IPS-18a (cell line): ENCODE measurements at regions not wholly inside any gene's neighbourhood (a gene's known extent, or its start where the extent isn't known, plus 50 kb on each side); places are given as distances from the start of the nearest gene placed in this dataset.

ENCODE experiments used
- H3K27ac ChIP-seq: one replicate; pipeline ENCODE4 v1.5.1; 2013; ENCODE audit warnings: low read length
- H3K27me3 ChIP-seq: one replicate; pipeline ENCODE4 v1.6.1; 2013; ENCODE audit warnings: mild to moderate bottlenecking, low read length; ENCODE audit not compliant: control insufficient read depth, insufficient read depth
- H3K36me3 ChIP-seq: one replicate; pipeline ENCODE4 v1.6.1; 2013; ENCODE audit warnings: low read depth, low read length; ENCODE audit not compliant: control insufficient read depth
- H3K4me1 ChIP-seq: one replicate; pipeline ENCODE4 v1.6.1; 2013; ENCODE audit warnings: low read depth, low read length; ENCODE audit not compliant: control insufficient read depth
- H3K4me3 ChIP-seq: one replicate; pipeline ENCODE4 v1.5.1; 2013; ENCODE audit warnings: low read length
- H3K9ac ChIP-seq: one replicate; pipeline ENCODE4 v1.6.1; 2013; ENCODE audit warnings: mild to moderate bottlenecking, low read length, moderate library complexity
- H3K9me3 ChIP-seq: one replicate; pipeline ENCODE4 v1.6.1; 2013; ENCODE audit warnings: low read depth, low read length; ENCODE audit not compliant: control insufficient read depth

DNA sequence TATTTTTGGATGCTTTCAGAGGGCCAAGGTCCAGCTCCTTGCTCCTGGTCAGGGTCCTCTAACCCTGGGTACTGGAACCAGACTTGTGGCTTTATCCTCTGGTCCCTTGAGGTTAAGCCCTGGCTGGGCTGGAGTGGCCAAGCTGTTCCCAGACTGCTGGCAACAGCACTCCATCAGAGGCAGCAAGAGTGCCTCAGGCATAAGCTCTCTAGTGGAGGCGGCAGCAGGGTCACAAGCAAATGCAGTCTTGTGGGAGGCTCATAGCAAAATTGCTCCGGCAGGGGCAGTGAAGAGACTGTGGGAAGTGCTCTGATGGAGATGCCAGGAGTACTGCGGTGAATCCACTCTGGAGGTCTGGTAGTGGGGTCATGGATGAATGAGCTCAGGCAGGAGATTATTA, 128.9 kb upstream of the OTOS start:
- Histone ChIP-seq H3K27me3 (no peaks in the 10 kb centered on the region), H3K27ac (no peak overlapping the region), H3K36me3 (no peaks in the 10 kb centered on the region), H3K9me3 (peaks cover 12% of the 10 kb centered on the region), H3K4me1 (no peaks in the 10 kb centered on the region), H3K4me3 (no peak overlapping the region), H3K9ac (no peak overlapping the region)

- Histone ChIP-seq H3K4me1 (no peaks in the 10 kb centered on the region), H3K36me3 (no peaks in the 10 kb centered on the region), H3K9me3 (peaks cover 12% of the 10 kb centered on the region), H3K4me3 (no peak overlapping the region), H3K27me3 (no peaks in the 10 kb centered on the region), H3K27ac (no peak overlapping the region), H3K9ac (no peak overlapping the region)
These were observed 129.4 kb upstream of the OTOS start for GRCh38 chr2:240269886-240270285.

DNA sequence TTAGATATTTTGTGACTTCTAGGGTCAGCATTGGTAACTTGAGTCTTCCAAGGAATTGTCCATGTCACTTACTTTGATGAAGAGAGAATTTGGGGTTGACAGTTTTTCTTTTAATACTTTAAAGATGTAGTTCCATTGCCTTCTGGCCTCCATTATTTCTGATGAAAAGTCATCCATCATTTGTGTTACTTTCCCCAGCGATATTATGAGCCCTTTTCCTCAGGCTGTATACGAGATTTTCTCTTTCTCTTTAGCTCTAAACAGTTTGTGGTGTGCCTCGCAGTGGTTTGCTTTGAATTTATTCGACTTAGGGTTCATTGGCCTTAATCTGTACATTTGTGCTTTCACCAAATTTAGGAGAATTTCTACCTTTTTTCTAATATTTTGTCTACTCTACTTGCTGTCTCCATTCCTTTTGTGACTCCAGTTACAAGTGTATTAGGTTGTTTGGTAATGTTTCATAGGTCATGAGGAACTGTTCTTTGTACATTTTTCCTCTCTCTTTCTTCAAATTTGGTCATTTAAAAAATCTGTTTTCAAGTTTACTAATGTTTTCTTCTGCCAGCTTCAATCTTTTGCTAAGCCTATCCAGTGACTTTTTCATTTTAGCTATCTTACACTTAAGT, 131.4 kb upstream of the OTOS start:
- H3K9ac ChIP-seq, result no peak overlapping the region
- no peaks in the 10 kb centered on the region for H3K36me3 ChIP-seq
- no peak overlapping the region for H3K27ac ChIP-seq
- peaks cover 4% of the 10 kb centered on the region for H3K27me3 ChIP-seq
- H3K4me1 ChIP-seq, result no peaks in the 10 kb centered on the region
- peaks cover 12% of the 10 kb centered on the region for H3K9me3 ChIP-seq
- no peak overlapping the region for H3K4me3 ChIP-seq

DNA sequence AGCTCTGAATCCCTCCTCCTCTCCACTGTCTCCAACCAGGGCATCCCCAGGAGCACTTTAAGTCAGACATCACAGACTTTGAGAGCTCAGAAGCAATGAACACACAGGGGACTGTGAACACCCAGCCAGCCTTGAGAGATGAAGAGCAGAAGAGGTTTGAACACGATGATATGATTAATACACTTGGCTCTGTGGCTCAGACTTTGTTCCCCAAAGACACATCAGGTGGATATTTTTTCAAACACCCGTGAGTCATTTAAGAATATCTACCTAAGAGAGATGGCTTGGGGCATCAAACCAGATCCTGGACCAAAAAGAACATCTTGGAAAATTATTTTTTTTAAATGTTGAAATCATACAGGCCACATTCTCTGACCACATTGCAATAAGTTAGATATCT, 134.9 kb upstream of the OTOS start:
- Histone ChIP-seq H3K27ac (no peak overlapping the region), H3K4me3 (no peak overlapping the region), H3K9me3 (peaks cover 10% of the 10 kb centered on the region), H3K27me3 (peaks cover 4% of the 10 kb centered on the region), H3K9ac (no peak overlapping the region), H3K4me1 (no peaks in the 10 kb centered on the region), H3K36me3 (no peaks in the 10 kb centered on the region)

GRCh38 chr2:240277073-240277806, 136.8 kb upstream of the OTOS start:
- Histone ChIP-seq H3K27ac (no peak overlapping the region), H3K27me3 (peaks cover 4% of the 10 kb centered on the region), H3K9ac (no peak overlapping the region)

DNA sequence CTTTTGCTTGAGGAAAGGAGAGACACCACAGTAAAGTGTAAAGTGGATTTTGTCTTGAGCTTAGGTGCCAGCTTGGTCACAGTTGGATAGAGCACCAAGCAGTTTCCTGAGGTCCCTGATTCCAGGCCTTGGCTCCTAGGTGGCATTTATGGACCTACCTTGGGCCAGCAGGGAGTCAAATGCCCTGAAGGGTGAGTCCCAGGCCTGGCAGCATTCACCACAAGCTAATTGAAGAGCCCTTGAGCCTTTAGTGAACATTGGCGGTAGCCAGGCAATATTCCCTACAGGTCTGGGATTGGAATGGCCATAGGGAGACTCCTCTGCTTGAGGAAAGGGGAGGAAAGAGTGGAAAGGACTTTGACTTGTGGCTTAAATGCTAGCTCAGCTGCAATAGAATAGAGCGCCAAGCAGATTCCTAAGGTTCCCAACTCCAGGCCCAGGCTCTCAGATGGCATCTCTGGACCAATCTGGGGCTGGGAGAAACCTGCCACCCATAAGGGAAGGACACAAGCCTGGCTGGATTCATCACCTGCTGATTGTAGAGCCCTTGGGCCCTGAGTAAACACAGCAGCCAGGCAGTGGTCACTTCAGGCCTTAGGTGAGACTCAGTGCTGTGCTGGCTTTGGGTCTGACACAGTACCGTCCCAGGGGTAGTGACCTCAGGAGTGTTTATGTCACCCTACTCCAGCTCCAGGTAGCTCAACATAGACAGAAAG, 137.5 kb upstream of the OTOS start:
- no peak overlapping the region for H3K9ac ChIP-seq
- H3K27me3 ChIP-seq, result peaks cover 4% of the 10 kb centered on the region
- no peak overlapping the region for H3K27ac ChIP-seq
- H3K9me3 ChIP-seq, result no peaks in the 10 kb centered on the region
- H3K4me1 ChIP-seq, result no peaks in the 10 kb centered on the region
- H3K4me3 ChIP-seq, result no peak overlapping the region
- H3K36me3 ChIP-seq, result no peaks in the 10 kb centered on the region

More at GRCh38 chr2:240277073-240277806, 136.8 kb upstream of the OTOS start:
- no peak overlapping the region for H3K4me3 ChIP-seq
- H3K4me1 ChIP-seq, result no peaks in the 10 kb centered on the region
- H3K36me3 ChIP-seq, result no peaks in the 10 kb centered on the region
- peaks cover 7% of the 10 kb centered on the region for H3K9me3 ChIP-seq

DNA sequence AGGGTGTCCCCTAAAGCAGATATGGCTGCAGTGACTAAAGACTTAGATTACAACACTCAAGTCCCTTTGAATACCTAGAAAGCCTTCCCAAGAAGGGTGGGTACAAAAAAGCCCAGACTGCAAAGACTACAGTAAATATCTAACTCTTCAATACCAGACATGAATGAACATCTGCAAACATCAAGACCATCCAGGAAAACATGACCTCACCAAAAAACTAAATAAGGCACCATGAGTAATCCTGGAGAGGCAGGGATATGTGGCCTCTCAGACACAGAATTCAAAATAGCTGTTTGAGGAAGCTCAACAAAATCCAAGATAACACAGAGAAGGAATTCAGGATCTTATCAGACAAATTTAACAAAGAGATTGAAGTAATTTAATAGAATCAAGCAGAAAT, 138.2 kb upstream of the OTOS start:
- Histone ChIP-seq H3K36me3 (no peaks in the 10 kb centered on the region), H3K4me1 (no peaks in the 10 kb centered on the region), H3K9ac (no peak overlapping the region), H3K9me3 (no peaks in the 10 kb centered on the region), H3K27ac (no peak overlapping the region), H3K4me3 (no peak overlapping the region), H3K27me3 (peaks cover 4% of the 10 kb centered on the region)

- H3K4me3 ChIP-seq, result no peak overlapping the region
- H3K36me3 ChIP-seq, result no peaks in the 10 kb centered on the region
- H3K4me1 ChIP-seq, result no peaks in the 10 kb centered on the region
- no peak overlapping the region for H3K9ac ChIP-seq
- no peaks in the 10 kb centered on the region for H3K27me3 ChIP-seq
- H3K27ac ChIP-seq, result no peak overlapping the region
- no peaks in the 10 kb centered on the region for H3K9me3 ChIP-seq
These were observed 140.2 kb upstream of the OTOS start for GRCh38 chr2:240280621-240281020.

DNA sequence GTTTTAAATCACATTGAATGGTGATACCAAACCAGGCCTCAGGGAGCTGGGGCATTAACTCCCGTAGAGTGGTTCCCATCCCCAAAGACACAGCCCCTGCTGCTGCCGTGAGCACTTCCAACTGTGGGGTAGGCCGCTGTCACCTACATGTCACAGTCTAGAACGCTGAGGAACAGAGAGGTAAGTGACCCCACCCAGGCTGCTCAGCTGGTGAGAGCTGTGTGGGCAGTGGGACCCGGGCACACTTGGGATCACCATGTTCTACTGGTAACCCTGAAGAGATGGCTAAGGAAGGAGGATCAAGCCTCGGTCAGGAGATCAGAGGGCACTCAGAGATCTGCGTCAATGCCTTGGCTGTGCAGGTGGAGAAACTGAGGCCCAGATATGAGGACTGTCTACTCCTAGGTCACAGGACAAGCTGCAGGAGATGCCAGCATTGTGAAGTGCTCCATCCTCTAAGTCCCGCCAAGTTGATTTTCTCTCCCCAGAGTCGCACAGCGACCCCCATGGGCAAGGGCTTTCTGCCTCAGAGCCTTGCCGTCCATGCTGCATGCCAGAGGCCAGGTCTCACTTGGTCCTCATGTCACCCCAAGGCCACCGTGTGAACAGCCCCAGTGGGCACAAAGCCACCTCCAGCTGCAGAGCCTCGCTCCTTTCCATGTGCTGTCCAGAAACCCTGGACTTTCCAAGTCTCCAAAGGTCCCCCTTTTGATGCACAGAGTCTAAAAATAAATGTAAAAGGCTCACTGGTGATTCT, 144.2 kb upstream of the OTOS start:
- Histone ChIP-seq H3K27ac (no peak overlapping the region), H3K4me3 (no peak overlapping the region), H3K9ac (no peak overlapping the region), H3K27me3 (no peaks in the 10 kb centered on the region), H3K4me1 (no peaks in the 10 kb centered on the region), H3K36me3 (no peaks in the 10 kb centered on the region), H3K9me3 (no peaks in the 10 kb centered on the region)

DNA sequence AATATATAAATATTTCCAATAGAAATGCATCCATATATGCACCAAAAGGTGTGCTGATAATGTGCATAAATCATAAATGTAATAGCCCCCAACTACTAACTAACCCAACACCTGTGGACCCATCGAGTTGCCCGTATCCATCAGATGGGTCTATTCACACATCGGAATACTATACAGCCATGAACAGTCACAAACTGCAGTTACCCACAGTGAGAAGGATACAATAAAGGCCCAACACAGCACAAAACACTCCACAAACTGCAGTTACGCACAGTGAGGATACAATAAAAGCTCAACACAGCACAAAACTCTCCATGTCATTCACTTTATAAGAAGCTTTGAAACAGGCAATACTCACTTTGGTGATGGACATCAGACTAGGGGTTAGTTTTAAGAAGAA, 145.3 kb upstream of the OTOS start:
- H3K9ac ChIP-seq, result no peak overlapping the region
- no peaks in the 10 kb centered on the region for H3K36me3 ChIP-seq
- H3K27me3 ChIP-seq, result no peaks in the 10 kb centered on the region
- no peak overlapping the region for H3K27ac ChIP-seq
- H3K4me3 ChIP-seq, result no peak overlapping the region
- no peaks in the 10 kb centered on the region for H3K9me3 ChIP-seq
- H3K4me1 ChIP-seq, result no peaks in the 10 kb centered on the region

- Histone ChIP-seq H3K27ac (no peak overlapping the region), H3K27me3 (no peaks in the 10 kb centered on the region), H3K36me3 (no peaks in the 10 kb centered on the region), H3K9me3 (no peaks in the 10 kb centered on the region), H3K9ac (no peak overlapping the region), H3K4me3 (no peak overlapping the region), H3K4me1 (peaks cover under 1% of the 10 kb centered on the region)
These were observed 146.1 kb upstream of the OTOS start for GRCh38 chr2:240286596-240286995.
